ENCODE measurements at regions not wholly inside any gene's neighbourhood (a gene's known extent, or its start where the extent isn't known, plus 50 kb on each side); places are given as distances from the start of the nearest gene placed in this dataset.

GRCh38 chr7:142554560-142555532 is 194.4 kb upstream of the PRSS1 start:
- TF ChIP-seq CTCF (IDR thresholded peaks at IDR 0.05) (no peak), POLR2A (IDR thresholded peaks at IDR 0.05) (no peak)
